Stimulated activated CD4-positive, alpha-beta T cell treated with anti-CD3 and anti-CD28 coated beads, Interleukin-2, amount 100 ng/mL, for 48 hours (primary cell): ENCODE measurements at regions not wholly inside any gene's neighbourhood (a gene's known extent, or its start where the extent isn't known, plus 50 kb on each side); places are given as distances from the start of the nearest gene placed in this dataset.
"Not testable (repeated sequence)": the region's sequence is repeated elsewhere in the genome, so short reads cannot be mapped to it uniquely, and the experiment has no call there.

Experiments
- DNase-seq, 2 donors: peaks; one replicate each; pipeline ENCODE4 v3.0.0-alpha.2; 2020

GRCh38 chr12:42030588-42030987, 114.1 kb downstream of the GXYLT1 start:
- no peak for DNase-seq

DNA sequence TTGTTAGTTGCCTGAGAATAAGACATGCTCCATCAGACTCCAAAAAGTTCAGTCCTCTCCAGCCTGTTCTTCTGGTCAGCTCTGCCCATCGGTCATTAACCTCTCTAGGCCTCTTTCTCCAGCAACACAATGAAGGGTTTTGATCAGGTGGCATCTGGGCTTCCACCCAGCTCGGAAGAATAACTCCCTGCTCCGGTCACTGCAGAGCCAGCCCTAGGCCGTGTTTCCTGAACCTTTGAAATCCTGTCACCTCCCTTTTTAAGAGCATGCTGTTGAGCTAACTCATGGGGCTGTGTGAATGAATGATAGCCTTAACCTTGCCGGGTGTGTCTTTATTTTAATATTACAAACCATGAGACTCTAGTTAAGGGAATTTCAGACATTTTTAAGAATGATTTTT, 117.1 kb downstream of the GXYLT1 start:
- DNase-seq: no peak

GRCh38 chr12:42024495-42024830, 120.2 kb downstream of the GXYLT1 start:
- DNase-seq: no peak

GRCh38 chr12:42023733-42024494, 120.8 kb downstream of the GXYLT1 start:
- peak; percentile 72 to 75 for DNase-seq

DNA sequence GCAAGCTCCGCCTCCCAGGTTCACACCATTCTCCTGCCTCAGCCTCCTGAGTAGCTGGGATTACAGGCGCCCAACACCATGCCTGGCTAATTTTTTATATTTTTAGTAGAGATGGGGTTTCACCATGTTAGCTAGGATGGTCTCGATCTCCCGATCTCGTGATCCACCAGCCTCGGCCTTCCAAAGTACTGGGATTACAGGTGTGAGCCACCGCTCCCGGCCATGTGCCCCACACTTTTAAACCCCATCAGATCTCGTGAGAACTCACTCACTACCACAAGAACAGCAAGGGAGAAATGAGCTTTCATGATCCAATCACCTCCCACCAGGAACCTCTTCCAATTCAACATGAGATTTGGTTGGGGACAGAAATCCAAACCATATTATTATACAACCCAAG, 122.7 kb downstream of the GXYLT1 start:
- DNase-seq: not testable (repeated sequence)

DNA sequence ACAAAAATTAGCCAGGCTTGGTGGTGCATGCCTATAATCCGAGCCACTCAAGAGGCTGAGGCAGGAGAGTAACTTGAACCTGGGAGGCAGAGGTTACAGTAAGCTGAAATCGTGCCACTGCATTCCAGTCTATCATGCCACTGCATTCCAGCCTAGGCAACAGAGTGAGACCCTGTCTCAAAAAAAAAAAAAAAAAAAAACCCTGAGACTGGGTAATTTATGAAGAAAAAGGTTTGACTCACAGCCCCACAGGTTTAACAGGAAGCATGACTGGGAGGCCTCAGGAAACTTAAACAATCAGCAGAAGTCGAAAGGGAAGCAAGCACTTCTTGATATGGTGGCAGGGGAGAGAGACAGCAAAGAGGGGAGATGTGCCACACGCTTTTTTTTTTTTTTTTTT, 123.2 kb downstream of the GXYLT1 start:
- no peak for DNase-seq

DNA sequence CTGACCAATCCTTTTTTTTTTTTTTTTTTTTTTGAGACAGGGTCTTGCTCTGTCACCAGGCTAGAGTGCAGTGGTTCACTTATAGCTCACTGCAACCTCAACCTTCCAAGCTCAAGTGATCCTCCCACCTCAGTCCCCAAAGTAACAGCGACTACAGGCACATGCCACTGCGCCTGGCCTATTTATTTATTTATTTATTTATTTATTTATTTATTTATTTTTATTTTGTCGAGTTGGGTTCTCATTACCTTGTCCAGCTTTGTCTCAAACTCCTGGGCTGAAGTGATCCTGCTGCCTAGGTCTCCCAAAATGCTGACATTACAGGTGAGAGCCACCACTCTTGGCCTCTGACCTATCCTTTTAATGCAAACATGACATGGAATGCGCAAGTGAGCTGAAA, 124.4 kb downstream of the GXYLT1 start:
- DNase-seq: no peak

DNA sequence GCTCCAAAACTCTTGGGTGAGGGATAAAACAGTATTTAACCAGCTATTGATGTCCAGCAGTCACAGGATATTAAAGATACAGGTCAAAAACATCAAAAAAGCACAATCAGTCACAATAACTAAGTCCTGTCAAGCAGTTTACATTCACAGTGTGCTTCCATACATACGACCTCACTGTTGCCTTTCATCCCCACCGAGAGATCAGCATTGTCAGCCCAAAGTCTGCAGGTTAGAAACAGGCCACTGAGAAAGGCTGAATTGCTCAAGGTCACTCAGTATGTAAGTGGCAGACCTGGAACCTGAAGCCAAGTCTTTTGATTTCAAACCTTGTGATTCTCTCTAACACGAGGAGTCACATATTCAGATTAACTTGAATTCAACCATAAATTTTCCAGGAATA, 124.9 kb downstream of the GXYLT1 start:
- no peak for DNase-seq

DNA sequence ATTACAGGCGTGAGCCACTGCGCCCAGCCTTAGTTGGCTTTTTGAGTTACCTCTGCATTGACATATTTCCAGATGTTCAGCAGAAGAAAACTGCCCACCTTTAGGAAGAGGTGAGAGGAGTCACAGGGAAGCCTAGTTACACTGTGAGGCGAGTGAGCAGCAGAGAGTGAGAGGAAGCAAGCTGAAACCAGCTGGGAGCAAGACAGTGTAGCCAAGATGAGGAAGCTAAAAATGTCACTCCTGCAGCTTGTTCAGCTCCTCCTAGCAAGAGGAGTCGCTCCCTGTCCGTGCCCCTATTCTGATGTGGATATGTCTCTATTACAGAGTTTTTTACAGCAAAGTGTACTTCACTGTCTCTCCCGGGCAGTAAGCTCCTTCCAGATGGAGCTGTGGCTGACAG, 127.6 kb downstream of the GXYLT1 start:
- DNase-seq: no peak

DNA sequence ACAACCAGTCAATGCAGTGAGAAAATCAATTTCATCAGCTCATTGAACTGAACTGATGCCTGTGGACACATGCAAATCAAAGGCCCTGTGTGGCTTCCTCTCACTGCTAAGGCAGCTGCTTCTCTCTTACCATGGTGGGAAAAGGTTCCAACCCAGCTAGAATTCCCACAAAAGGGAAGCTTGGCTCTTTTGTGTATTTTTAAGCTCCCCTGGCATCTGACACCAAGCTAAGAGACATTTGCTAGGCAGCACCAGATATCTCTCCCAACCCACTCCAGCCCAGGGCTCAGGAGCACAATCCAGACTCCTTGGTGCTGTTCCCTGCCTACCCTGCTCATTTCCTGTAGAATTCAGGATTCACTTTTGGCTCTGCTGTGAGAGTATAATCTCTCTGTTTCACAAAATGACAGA, 129.6 kb downstream of the GXYLT1 start:
- DNase-seq: no peak

DNA sequence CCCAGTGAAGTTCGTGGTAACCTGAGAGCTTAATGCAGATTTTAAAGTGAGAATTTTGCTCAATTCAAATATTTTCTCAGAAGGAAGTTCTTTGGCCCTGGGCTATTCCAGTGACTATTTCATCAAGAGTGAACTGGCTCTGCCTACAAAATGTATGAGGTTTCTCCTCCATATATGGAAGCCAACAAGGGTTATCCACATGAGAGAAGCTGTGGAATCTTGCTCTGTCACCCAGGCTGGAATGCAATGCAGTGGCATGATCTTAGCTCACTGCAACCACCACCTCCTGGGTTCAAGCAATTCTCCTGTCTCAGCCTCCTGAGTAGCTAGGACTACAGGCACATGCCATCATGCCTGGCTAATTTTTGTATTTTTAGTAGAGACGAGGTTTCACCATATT, 132.2 kb downstream of the GXYLT1 start:
- DNase-seq: not testable (repeated sequence)

- no peak for DNase-seq
Observed at GRCh38 chr12:42010715-42011114, 134.0 kb downstream of the GXYLT1 start.

- no peak for DNase-seq
Observed at GRCh38 chr12:42010257-42010656, 134.4 kb downstream of the GXYLT1 start.

DNA sequence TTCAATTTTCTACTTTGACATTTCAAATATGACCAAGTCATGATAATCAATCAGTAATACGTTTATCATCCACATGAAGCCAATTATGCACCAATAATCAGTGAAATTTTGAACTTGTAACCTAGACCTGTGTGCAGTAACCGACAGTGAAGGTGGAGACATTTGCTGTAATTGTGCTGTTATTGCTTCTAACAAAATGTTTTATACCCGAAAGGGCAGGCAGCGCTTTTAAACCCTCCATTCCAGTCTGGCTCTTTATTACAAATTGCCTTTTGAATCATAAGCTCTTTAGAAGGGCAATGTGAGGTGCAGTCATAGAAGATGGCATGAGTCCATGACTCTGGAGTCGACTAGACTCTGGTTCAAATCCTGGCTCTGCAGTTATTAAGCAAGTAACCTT, 135.7 kb downstream of the GXYLT1 start:
- no peak for DNase-seq

GRCh38 chr12:42003031-42003430, 141.6 kb downstream of the GXYLT1 start:
- no peak for DNase-seq

DNA sequence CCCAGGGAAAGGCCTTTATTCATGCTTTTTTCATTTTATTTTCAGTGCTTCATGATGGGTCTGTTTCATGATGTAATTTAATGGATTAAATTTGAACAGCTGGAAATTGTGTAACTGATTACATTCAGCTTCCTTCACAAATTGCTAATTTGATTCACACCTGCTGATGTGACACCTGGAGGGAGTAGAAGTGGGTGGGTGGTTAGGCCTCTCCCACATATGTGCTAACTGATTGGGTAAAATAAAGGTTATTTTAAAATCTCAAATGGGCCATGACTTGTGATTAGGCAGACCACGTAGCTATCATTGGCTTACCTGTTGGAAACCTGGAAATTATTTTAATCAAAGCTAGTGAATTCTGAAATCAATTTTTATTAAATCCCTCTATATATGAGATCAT, 142.1 kb downstream of the GXYLT1 start:
- no peak for DNase-seq

GRCh38 chr12:41998436-41998835, 146.2 kb downstream of the GXYLT1 start:
- DNase-seq: no peak

- DNase-seq: no peak
Observed at GRCh38 chr12:41993283-41993682, 151.4 kb downstream of the GXYLT1 start.

DNA sequence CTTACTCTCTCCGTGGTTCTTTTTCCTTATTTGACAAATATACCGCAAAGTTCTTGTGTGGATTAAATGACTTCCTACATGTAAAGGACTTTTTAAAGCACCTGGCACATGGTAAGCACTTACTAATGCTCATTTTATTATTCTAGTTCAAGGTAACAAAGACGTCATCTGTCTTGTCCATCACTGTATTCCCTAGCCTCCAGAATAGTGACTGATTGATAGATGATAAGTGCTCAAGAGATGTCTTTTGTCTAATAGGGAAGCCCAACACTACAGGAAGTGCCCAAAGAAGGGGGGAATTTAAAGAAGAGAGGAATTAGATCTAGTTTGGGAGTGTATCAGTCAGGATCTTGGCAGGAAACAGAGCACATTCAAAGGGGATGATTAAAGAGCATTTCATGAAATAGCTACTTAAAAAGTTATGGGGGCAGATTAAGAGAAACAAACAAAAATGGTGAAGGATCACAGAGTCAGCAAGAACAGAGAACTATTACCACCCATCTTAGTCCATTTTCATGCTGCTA, 151.9 kb downstream of the GXYLT1 start:
- DNase-seq: no peak

- DNase-seq: no peak
Observed at GRCh38 chr12:41992022-41992421, 152.7 kb downstream of the GXYLT1 start.

DNA sequence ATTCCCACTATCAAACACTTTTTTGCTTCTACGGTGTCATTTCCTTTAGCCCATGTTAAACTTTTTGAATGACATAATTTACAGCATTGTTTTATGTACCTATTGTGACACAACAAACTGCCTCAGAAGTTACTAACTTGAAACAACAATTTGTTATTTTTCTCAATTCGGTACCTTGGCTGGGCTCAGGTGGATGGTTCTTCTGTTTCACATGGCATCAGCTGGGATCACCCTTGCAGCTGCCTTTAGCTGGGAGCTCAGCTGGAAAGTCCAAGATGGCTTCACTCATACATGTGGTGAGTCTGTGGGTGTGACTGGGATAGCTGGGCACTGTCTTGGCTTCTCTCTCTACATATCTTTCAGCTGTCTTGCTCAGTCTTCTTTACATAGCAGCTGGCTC, 156.0 kb downstream of the GXYLT1 start:
- no peak for DNase-seq

- DNase-seq: not testable (repeated sequence)
Observed at GRCh38 chr12:41986513-41986912, 158.2 kb downstream of the GXYLT1 start.

DNA sequence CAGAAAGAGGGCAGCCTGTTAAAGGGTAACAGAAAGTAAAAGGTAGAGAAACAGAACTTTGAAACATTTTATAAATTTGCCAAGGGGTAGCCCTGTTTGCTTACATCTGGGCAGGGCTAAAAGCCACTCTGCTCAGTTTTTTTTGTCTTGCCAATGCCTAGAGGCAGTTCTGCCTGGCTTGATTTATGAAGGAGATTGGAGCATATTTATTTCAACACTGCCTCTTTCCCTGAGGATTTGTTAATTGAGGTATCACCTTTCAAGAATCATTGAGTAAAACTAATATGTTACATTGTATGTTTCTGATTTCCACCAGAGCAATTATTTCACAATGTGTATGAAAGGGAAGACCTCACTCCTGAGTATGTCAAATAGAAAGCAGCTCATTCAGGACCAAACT, 160.8 kb downstream of the GXYLT1 start:
- DNase-seq: no peak

- no peak for DNase-seq
Observed at GRCh38 chr12:41983394-41983793, 161.3 kb downstream of the GXYLT1 start.

GRCh38 chr12:41981758-41982157, 162.9 kb downstream of the GXYLT1 start:
- DNase-seq: no peak
